Daoy (cell line): ENCODE measurements at regions not wholly inside any gene's neighbourhood (a gene's known extent, or its start where the extent isn't known, plus 50 kb on each side); places are given as distances from the start of the nearest gene placed in this dataset.
"Not testable (repeated sequence)": the region's sequence is repeated elsewhere in the genome, so short reads cannot be mapped to it uniquely, and the experiment has no call there.

Experiments
- DNase-seq: peaks from one replicate; pipeline ENCODE4 v3.0.0-alpha.2; 2015; ENCODE audit warnings: low read depth

- no peak for DNase-seq
Observed at GRCh38 chr2:131584380-131584779, 56.7 kb downstream of the CCDC74A start.

GRCh38 chr2:131584940-131585339, 57.3 kb downstream of the CCDC74A start:
- no peak for DNase-seq

DNA sequence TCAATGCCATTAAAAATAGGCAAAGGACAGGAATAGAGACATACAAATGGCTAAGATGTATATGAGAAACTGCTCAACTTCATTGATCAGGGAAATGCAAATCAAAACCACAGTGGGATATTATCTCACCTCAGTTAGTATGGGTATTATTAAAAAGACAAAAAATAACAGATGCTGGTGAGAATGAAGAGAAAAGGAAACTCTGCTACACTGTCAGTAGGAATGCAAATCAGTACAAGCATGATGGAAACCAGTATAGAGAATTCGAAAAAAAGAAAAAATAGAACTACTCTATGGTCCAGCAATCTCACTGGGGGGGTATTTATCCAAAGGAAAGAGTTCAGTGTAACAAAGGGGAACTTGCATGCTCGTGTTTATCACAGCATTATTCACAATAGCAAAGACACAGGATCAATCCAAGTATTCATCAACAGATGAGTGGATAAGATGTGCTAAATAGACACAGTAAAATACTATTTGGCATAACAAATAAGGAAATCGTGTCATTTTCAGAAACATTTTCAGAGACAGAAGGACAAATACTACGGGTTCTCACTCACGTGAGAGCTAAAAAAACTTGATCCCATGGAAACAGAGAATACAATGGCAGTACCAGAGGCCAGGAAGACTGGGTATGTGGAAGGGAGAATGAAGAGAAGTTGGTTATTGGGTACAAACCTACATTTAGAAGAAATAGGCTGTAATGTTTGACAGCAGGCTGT, 60.6 kb downstream of the CCDC74A start:
- no peak for DNase-seq

- not testable (repeated sequence) for DNase-seq
Observed at GRCh38 chr2:131589126-131589525, 61.4 kb downstream of the CCDC74A start.

DNA sequence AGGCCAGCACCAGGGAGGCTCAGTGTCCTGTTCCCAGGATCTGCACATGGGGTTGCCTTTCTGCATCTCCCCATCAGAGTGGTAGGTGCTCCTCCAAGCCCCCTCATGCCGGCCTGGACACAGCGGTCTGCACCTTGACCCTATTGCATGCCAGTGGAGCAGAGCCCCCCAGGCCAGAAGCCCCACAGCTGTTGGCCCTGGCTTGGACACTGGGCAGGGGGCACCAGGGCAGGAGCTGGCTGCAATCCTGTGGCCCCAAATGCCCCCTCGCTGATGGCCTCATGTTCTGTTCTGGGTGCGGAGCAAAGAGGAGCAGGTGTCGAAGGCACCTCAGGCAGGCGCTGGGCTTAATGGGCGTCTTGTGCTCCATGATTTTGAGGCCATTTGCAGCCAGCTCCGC, 62.7 kb downstream of the CCDC74A start:
- DNase-seq, result no peak

DNA sequence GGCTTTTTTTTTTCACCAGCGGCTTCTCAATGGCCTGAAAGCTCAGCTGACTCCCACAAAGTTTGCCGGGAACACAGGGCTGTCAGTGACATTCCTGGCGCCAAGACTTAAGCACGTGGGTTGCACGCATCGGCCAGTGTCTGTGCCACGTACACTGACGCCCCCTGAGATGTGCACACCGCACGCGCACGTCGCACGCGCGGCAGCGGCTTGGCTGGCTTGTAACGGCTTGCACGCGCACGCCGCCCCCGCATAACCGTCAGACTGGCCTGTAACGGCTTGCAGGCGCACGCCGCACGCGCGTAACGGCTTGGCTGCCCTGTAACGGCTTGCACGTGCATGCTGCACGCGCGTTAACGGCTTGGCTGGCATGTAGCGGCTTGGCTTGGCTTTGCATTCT, 63.2 kb downstream of the CCDC74A start:
- no peak for DNase-seq

DNA sequence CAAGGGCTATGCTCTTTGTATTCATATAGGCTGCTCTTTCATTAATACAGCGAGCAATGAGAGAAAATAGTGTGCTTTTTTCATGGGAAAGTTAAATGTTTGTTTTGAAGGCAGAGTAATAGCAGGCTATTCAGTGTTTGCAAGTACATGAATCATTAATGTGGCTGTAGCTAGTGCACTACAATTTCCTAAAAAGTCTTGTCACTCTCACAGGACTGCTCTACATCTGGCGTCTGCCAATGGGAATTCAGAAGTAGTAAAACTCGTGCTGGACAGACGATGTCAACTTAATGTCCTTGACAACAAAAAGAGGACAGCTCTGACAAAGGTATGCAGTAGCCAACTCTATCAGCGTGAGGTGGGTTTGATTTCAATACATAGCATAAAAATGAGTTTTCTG, 68.9 kb downstream of the CCDC74A start:
- DNase-seq, result not testable (repeated sequence)

- not testable (repeated sequence) for DNase-seq
Observed at GRCh38 chr2:131602444-131602843, 74.8 kb downstream of the CCDC74A start.

DNA sequence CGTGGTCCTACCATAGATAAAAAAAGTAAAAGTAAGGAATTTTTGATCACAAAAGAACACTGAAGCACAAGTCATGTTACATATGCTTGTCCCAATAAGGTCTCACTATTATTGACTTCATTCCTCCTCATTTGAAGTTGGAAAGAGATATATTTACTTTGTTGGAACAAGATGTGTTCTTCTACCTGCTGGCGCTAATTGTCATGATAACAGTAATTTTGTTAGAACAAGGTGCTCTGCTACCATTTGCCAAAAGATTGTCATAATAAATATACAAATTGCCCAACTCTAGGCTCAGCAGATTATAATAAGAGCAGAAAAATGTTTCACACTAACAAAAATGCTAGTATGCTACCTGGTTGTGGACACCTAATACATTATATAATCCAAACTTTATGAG, 77.0 kb downstream of the CCDC74A start:
- not testable (repeated sequence) for DNase-seq

- DNase-seq, result not testable (repeated sequence)
Observed at GRCh38 chr2:131606366-131606765, 78.7 kb downstream of the CCDC74A start.

DNA sequence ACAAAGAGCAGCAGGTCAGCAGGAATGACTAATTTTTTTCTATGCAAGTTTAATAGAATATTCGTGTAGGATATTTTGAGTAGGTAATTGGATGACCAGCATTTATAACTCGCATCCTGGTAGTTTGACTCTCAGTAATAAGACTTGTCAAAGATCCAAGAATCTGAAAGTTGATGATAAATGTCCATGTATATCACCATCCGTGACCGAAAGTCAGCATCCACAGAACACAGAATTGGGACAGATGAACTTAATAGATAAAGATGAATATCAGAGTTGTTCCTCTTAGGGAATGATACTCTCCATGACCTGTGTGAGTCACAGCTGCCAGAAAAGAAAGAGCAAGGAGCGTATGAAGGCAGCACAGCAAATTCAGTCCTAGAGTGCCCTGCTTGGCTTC, 79.4 kb downstream of the CCDC74A start:
- DNase-seq, result not testable (repeated sequence)

DNA sequence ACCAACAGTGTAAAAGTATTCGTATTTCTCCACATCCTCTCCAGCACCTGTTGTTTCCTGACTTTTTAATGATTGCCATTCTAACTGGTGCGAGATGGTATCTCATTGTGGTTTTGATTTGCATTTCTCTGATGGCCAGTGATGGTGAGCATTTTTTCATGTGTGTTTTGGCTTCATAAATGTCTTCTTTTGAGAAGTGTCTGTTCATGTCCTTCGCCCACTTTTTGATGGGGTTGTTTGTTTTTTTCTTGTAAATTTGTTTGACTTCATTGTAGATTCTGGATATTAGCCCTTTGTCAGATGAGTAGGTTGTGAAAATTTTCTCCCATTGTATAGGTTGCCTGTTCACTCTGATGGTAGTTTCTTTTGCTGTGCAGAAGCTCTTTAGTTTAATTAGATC, 86.9 kb downstream of the CCDC74A start:
- DNase-seq, result not testable (repeated sequence)

GRCh38 chr2:131618320-131618719, 90.6 kb downstream of the CCDC74A start:
- DNase-seq, result not testable (repeated sequence)

GRCh38 chr2:131622874-131623273, 95.2 kb downstream of the CCDC74A start:
- DNase-seq, result not testable (repeated sequence)

DNA sequence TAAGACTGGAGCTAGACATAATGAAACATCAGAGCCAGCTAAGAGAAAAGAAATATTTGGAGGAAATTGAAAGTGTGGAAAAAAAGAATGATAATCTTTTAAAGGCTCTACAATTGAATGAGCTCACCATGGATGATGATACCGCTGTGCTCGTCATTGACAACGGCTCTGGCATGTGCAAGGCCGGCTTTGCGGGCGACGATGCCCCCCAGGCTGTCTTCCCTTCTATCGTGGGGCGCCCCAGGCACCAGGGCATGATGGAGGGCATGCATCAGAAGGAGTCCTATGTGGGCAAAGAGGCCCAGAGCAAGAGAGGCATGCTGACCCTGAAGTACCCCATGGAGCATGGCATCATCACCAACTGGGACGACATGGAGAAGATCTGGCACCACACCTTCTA, 98.3 kb downstream of the CCDC74A start:
- not testable (repeated sequence) for DNase-seq

GRCh38 chr2:131626565-131626964, 98.9 kb downstream of the CCDC74A start:
- DNase-seq, result not testable (repeated sequence)

DNA sequence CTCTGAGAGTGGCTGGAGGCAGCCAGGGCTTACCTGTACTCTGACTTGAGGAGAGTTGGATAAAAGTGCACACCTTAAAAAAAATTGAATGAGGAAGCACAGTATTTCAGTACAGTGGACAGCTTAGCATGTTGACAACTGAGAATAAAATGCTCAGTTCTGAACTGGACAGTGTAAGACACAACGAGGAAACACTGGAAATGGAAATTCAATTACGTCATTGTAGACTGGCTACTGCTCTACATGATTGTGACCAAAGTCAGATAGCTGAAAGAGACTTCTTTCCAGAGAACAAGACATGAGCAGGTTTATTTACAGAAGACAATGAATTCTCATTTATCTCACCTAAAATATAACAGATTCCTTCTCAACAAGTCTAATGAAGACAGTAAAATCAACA, 100.1 kb downstream of the CCDC74A start:
- DNase-seq, result not testable (repeated sequence)

DNA sequence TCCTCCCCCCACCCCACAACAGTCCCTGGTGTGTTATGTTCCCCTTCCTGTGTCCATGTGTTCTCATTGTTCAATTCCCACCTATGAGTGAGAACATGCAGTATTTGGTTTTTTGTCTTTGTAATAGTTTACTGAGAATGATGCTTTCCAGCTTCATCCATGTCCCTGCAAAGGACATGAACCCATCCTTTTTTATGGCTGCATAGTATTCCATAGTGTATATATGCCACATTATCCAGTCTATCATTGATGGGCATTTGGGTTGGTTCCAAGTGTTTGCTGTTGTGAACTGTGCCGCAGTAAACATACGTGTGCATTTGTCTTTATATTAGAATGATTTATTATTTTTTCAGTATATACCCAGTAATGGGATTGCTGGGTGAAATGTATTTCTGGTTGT, 104.0 kb downstream of the CCDC74A start:
- not testable (repeated sequence) for DNase-seq

DNA sequence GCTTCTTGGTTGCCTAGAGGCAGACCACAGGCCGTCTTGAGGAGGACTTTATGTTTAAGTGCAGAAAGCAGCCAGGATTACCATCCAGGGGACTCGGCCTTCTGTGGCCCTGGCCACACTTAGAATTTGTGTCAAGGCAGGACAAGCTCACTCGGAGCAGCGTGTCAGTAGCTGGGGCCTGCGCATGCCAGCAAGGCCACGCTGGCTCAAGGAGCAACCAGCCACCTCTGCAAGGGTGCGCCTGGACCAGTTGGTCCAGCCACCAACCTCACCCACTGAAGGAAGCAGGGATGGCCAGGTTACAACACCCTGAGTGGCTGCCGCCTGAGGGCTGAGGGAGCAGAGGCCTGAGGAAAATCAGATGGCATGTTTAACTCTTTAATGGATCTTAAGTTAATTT, 105.7 kb downstream of the CCDC74A start:
- not testable (repeated sequence) for DNase-seq

DNA sequence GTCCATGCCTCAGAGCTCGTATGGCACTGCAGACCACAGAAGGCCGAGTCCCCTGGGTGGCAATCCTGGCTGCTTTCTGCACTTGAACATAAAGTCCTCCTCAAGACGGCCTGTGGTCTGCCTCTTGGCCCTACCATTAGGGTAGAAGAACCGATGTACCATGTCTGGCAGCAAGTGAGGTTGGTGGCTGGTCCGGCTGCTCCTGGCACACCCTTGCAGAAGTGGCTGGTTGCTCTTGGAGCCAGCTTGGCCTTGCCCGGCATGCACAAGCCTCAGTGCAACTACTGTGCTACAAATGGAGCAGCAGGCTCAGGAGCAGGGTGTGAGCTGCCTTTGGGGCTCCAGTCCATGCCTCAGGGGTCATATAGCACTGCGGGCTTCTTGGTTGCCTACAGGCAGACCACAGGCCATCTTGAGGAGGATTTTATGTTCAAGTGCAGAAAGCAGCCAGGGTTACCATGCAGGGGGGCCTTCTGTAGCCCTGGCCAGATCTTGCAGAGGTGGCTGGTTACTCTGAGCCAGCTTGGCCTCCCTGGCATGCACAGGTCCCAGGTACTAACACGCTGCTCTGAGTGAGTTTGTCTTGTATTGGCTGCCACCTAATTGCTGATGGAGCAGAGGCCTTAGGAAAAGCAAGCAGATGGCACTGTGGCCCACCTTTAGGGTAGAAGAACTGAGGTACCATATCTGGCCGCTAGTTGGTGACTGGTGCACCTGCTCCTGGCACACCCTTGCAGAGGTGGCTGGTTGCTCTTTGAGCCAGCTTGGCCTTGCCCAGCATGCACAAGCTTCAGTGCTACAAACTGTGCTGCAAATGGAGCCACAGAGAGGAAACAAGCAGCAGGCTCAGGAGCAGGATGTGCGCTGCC, 106.4 kb downstream of the CCDC74A start:
- not testable (repeated sequence) for DNase-seq

DNA sequence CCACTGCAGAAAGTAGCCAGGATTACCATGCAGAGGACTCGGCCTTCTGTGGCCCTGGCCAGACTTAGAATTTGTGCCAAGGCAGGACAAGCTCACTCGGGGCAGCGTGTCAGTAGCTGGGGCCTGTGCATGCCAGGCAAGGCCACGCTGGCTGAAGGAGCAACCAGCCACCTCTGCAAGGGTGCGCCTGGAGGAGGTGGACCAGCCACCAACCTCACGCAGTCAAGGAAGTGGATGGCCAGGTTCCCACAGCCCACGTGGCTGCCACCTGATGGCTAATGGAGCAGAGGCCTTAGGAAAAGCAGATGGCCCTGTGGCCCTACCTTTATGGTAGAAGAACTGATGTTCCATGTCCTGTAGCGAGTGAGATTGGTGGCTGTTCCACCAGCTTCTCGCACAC, 107.9 kb downstream of the CCDC74A start:
- no peak for DNase-seq

GRCh38 chr2:131636704-131637308, 109.1 kb downstream of the CCDC74A start:
- not testable (repeated sequence) for DNase-seq
